HG03565 (cell line): ENCODE measurements at regions not wholly inside any gene's neighbourhood (a gene's known extent, or its start where the extent isn't known, plus 50 kb on each side); places are given as distances from the start of the nearest gene placed in this dataset.

Experiments
- ATAC-seq: cut with Tn5 transposase; IDR thresholded peaks from one replicate; pipeline ENCODE4 v1.9.1; 2021; ENCODE audit warnings: mild to moderate bottlenecking, moderate library complexity; ENCODE audit not compliant: unreplicated experiment

DNA sequence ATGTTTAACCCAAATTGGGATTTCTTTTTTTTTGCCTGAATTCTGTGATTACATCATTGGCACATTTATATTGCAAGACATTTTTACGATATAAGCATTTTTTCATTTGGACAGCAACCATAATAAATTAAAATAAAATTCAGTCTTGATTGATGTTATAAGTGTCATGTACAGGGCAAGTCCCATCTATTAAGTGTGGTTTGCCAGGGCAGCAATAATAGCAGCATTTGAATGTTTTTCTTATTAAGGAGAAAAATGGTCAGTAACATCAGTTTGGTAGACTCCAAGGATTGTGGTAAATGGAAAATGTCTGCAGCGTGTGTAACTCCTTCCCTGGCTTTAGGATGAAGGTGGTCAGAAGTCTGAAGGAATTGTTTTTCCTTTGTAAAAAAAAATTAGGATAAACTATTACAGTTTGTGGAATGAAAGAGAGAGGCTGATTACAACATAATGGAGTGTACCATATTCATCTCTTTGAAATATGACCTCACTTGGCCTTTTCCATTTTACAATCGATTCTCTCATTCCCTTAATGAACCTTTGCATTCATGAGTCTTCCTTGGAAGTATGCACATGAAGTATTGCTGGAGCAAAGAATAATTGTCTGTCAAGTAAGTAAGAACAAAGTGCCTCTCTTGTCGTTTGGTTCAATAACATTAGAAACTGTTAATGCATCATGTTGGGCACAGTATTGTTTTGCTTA, 405.4 kb upstream of the THRB start:
- no peak for ATAC-seq

DNA sequence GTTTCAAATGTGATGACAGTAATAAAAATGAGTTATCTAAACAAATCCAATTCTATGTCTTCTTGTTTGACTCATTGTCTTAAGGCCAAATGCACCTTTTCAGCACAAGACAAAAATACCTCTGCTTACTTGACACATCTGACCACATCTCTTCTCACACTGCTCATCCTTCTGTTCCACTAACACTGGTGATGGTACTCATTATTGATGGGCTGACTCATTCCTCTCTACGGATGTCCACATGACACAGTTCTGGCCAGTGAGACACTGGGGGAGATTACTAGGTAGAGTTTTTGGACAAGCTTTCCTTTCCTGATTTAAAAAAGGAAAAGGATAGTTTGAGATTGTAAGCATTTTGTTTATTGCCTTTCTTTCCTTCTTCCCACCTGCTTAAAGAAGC, 410.6 kb upstream of the THRB start:
- ATAC-seq = no peak

DNA sequence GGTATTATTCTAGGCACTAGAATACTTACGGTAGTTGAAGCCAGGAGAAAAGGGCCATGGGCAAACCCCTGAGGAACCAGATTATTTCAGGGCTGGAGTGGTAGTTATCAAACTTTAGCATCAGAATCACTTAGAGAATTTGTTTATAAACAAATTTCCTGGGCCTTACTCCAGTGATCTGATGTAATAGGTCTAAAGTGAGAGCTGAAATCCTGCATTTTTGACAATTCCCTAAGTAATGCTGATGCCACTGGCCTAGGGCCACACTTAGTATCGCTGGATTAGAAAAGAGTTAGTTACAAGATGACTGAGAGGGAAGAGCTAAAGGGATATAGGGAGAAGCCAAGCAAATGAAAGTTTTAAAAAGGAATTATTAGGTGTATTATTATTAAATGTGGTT, 412.5 kb upstream of the THRB start:
- ATAC-seq = no peak

DNA sequence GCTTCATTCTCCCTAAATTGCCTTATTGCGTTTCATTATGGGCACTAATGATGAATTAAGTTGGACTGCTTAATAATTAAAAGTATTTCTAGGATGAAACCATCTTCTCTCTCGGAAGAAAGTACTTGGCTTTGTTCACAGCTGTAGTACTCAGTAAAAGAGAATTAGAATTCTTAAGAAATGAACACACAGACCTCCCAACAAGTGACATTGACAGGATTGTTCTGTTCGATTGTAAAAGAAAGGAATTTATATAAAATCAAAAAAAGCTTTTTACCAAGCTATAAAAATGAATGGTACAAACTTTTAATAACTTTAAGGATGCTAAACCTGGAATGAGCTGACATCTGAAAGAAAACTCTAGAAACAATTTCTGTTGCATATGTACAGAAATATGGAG, 416.4 kb upstream of the THRB start:
- ATAC-seq = no peak

DNA sequence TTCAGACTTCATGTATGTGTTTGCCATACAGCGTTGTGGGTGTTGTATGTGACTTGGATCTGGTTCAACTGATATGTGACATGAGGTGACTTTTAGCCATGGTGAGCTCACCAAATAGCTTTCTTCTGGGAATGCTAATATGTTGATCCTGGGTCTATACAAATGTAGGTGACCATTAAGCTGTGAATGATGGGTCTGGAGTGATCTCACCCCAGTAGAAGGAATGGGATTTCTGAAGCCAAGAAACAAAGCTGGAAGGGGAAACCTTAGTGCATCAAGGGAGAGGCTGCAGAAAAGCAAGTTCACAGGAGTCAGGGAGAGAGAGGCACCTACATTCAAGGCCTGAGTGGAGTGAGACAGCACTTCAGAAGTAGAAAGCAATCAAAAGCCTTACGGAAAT, 421.0 kb upstream of the THRB start:
- ATAC-seq = no peak

DNA sequence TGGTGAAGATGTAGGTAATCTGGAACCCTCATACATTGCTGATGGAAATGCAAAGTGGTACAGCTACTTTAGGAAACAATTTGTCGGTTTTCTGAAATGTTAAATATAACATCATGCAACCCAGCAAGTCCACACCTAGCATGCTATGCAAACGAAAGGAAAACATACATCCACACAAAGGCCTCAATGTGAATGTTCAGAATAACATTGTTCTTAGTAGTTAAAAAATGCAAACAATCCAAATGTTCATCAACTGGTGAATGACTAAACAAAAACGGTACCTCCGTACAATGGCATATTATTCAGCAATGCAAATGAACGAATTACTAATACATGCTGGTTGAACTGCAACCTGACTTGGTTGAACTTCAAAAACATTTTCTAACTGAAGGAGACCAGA, 423.3 kb upstream of the THRB start:
- ATAC-seq = no peak

DNA sequence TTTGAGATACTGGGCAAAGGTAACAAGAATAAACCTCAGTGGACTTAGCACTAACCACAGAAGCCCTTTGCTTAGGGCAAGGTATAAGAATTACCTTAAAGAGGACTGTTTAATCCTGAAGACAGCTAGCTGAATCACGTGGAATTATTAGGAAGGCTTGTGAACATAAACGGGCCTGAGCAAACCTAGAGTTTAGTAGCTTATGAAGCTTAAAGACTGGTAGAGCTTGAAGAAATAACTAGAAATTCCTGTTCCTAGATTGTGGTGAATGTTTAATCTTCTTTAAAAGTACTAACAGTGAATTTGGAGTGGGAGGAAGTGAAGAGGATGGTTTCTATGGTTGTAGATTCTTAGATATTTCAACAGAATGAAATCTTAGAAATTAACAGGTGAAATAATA, 428.9 kb upstream of the THRB start:
- ATAC-seq = no peak

DNA sequence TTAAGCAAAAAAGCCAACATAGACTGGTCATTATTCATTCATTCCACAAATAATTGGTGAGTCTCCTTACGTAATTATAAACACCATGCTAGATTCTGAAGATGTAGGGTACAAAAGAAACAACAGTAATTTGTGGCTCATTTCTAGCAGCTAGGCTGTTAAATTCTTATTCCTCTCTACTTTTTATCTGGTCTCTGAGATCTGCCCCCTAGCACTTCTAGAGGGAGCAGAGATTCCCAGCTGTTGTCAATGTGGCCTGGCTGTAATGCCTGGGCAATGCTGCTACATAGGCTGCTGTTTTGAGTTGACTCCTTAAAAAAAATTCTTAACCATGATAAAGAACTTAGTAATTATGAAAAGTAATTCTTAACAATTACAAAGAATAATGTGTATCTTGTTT, 434.9 kb upstream of the THRB start:
- ATAC-seq = no peak

DNA sequence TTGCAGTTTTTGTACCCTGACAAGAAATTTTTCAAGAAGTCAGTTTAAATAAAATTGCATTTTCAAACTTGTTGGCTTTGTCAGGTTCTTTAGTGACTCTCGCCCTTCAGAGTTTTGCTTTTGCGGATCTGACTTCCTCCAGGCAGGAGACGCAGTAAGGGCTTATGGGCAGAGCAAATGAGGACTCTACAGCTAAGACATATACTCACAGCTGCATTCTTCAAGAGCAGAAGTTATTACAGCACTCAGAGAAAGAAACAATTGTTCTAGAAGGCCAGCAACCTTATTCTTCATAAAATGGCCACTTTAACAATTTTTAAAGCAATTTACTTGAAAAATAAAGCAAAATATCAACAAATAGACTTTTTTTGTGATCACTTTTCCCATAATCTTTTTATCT, 438.8 kb upstream of the THRB start:
- ATAC-seq = no peak

DNA sequence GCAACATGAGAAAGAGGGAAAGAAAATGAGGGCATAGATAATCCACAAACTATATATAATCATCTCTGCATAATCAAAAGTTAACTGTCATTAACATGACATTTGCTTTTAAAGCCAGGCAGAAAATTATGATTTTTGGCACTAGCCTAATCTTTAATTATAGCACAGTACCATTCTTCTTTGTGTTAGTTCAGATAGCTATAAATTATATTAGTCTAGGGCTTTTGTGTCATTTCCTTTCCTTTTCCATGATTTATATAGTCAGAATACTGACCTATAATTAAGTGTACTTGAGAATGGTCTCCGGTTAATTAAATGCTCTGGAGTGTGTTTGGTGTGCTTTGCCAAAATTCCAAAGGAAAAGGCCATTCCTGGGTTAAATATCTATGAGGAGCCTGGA, 441.9 kb upstream of the THRB start:
- no peak for ATAC-seq

DNA sequence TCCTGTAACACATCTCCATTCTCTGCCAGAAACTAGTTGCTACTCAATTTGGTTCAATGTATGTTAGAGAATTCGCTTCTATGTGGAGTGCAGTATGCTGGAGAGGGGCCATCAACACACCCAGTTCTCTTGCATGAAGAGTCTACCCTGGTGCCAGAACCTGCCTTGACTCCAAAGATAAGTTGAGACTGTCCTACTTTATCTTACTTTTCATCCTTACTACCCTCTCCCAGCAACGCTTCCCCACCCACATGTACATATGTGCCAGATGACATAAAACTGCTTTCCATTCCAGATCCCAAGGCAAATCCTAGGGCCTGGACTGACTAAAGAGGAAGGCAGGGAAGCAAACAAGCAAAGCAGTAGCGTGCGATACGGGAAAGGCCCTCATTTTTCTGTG, 442.6 kb upstream of the THRB start:
- ATAC-seq = no peak

DNA sequence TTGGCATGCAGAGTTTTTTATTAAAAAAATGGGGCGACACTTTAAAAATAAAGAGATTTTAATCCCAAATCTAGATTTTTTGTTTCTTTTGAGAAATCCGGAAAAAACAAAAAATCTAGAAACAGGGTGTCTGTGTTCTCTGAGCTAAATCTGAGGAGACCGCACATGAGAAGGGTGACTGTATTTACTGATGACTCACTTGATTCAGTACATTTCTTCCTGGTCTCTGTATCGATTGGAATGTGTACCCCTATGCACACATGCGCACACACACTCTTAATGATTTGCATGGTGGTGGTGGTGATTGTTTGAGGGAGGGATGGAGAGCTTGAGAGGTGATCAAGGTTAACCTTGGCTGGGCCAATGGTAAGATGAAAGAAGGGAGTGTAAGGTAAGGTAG, 443.1 kb upstream of the THRB start:
- ATAC-seq = no peak

DNA sequence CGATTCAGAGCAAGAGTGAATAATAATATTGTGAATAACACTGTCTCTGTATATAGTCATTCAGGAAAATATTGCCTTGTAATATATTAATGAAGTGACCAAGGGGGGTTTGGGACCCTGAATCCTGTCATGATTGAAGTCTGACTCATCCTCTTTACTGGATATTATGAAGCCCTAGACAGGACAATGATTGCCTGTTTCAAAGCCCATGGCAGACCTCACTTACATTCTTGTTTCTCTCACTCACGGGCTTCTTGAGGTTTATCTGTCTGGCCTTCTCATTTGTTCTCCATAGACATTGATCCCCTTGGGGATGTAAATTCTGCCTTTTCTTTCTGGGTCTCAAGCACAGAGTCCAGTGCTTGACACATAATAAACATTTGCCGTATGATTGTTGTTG, 449.3 kb upstream of the THRB start:
- no peak for ATAC-seq

DNA sequence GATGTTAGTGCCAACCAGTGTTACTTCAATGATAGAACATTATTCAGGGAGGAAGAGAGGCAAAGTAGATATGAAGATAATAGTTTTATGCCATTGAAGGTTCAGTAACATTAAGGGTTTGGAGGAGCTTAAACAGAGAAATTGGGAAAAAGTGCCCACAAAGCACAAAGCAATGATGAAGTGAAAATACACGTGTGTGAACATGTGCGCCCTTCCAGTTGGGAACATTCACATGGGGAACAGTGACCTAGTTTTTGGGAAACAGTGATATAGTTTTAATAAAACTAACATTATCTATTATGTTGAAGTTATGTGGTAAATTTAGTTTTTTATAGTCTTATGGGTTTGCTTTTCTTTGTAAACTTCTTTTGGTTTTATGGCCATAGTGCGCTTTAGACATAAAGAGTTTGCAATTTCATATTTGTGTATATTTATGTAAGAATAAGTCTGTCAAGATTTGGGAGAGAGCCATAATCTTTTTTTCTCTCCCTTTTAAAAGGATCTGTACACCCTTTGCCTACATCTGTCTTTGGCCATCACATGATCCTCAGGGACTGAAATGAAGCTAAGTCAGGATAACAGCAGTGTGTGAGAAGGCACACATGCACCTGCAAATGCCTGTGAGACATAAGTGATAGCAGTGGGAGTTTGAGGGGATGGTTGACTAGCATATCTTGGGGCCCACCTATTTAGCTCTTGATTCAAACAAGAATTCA, 450.3 kb upstream of the THRB start:
- ATAC-seq = no peak

DNA sequence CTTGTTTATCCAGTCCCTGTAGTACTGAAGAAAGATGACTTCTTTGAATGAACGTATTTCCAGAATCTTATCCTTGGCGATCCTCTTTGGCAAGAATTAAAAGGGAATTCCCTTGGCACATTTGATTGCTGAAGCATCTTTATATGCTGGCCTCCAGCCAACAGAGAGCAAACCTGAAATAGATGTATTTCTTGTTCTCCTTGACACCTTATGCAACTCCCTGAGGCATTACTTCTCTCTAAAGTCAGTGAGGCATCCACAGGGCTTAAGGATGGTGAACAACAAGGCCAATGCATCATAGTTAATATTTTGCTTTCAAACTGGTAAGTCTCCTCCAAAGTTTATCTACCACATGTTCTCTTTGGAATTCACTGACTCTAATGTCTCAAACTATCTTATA, 450.9 kb upstream of the THRB start:
- no peak for ATAC-seq

DNA sequence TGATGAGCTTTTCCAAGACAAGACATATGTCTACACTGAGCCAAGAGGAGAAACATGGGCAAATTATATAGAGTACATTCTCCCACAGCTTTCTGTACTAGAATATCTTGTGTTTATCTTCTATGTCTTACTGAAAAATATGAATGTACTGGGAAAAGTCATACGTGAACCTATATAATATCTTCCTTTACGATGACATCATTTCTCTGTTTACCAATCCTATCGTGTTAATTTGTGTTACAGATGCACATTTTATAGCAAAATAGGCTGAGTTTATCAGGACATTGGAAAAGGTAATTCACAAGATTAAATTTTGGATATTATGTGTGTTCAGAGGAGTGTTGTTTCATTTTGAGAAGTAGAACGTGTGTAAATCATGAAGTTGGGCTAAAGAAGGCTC, 452.5 kb upstream of the THRB start:
- ATAC-seq = no peak

DNA sequence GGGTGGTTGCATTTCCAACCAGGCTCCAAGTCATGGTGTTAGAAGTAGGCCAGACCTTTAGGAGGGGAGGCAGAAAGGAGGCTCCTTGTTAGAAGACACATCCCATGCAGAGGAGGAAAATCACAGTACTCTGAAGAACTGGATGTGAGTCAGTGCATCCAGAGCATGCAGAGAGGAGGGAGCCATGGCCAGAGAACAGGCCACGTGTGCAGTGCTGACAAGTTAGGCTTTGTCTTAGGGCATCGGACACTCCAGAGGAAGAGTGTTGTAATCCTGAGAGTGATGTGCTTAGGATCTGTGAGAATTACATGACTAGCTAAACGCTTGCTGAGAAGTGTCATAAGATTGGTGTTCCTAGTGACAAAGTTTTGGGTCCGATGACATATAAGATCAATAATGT, 456.5 kb upstream of the THRB start:
- no peak for ATAC-seq

DNA sequence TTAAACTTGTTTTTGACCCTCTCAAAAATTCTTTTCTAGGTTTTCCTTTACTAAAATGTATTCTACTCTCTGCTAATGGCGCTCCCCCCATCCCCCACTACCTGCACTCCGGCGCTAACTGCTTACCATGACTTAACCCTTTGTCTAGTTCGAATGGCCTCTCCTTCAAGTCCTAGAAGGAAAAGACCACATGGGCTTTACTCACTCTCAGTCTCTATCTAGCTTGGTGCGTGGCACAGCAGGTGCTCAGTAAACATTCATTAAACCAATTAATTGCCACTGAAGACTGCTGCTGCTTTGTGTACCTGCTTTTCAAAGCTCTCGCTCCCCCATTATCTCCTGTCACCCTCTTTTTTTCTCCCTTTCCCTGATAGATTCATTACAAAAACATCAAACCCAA, 457.7 kb upstream of the THRB start:
- ATAC-seq = no peak

DNA sequence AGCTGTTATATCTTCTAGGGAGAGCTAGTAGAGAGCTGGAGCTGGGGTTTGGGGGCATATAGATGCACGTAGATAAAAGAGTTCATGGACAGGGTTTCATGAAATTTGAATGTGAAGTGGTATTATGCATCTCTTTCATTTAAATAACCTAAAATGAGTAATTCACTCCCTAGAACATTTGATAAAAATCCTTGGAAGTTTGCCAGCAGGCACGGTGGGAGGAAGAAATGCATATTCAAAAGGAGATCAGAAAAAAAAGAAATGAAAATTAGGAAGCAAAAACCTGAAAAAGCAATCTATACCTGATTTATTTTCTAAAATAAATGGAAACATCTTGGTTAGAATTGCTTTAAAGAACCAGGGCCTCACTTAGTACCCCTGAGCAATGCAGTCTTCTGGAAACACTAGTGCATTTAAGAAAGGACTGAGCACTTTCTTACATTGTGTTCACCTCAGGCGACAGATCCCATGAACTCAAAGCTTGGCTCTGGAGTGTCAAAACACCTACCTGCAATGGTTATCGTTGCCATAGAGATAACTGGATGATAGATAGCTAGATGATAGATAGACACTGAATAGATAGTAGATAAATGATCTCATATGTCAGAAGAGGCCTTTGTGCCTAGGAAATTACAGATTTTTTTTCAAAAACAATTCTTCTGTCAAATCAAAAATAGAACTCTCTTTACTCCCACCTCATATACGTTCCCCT, 458.6 kb upstream of the THRB start:
- ATAC-seq = no peak

DNA sequence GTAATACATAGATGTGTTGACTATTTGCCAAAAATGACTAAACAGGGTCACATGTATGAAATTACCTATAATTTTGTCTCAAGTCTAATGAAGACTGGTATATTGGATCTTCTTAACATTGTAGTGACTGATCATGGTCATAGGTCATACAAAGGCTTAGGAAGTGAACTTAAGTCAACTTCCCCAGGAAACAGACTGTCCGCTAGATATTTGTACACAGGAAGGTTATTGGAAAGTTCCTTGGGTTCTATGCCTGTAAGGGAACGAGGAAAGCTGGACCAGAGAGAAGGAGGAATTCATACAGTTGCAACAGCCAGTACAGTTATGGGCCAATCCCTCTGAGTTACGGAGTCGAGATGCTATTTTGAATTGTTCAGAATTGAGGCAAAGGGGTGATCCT, 462.0 kb upstream of the THRB start:
- no peak for ATAC-seq

DNA sequence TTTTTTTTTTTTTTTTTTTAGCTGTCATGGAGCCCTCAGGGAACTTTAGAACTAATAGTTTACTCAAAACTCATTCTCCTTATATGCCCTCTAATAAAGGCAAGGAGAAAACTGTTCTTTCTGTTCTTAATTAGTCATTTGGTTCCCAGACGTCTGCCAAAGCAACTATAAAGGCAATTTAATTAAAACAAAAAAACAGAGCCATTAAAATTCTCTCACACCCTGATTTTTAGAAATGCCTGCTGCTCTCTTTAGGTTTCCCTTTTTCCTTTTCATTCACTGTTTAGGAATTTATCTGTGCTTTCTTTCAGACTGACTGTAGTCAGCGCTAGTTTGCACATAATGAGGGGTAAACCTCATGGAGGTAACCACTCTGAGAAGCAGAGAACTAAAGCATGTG, 463.6 kb upstream of the THRB start:
- ATAC-seq = no peak

DNA sequence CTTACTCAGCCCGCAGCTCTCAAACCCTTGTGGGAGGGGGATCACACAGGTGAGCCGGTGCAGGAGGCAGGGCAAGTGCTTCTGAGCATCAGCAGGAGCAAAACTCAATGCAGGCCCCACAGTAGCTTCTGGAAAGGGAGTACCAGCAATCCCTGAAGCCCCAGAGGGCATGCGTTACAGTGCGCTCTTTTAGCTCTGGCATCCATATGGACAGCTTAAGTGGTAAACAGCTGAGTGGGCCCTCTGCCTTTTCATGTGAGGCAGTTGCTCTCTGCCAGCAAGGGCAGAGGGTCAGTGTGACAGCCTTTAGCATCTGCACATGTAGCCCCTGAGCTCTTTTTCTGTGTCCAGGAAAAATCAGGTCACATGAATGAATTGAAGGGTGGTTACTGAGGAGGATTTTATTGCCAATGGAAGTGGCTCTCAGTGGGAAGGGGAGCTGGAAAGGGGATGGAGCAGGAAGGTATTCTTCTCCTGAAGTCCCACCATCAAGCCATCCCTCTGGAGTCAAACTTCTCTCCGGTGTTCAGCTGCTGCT, 464.3 kb upstream of the THRB start:
- ATAC-seq = no peak
